Hematopoietic multipotent progenitor cell treated with erythropoietin and hydrocortisone succinate and interleukin-3 and kit ligand, for 6 days (in vitro differentiated cells): ENCODE measurements at regions not wholly inside any gene's neighbourhood (a gene's known extent, or its start where the extent isn't known, plus 50 kb on each side); places are given as distances from the start of the nearest gene placed in this dataset.

ENCODE experiments used
- DNase-seq: peaks from one replicate; pipeline ENCODE4 v3.0.0-alpha.2; 2015

DNA sequence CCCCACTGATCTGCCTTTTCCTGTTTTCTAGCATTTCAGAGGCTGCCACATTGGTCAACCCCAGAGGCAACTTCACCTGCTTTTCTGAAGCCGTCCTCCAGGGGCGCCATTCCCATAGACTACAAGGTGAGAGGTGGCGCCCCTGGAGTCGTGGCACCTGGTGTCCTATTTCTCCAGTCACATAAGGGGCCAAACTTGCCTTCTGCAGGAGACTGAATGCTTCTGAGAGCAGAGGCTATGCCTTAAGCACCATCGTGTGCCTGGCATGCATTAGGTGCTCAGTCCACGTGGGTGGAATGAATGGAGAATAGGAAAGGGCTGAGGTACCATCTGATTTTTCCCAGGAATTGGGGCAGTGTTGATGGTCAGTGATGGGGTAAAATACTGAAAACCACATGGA lies 164.8 kb downstream of the HAPSTR1 start:
- DNase-seq, result peak; percentile 54

DNA sequence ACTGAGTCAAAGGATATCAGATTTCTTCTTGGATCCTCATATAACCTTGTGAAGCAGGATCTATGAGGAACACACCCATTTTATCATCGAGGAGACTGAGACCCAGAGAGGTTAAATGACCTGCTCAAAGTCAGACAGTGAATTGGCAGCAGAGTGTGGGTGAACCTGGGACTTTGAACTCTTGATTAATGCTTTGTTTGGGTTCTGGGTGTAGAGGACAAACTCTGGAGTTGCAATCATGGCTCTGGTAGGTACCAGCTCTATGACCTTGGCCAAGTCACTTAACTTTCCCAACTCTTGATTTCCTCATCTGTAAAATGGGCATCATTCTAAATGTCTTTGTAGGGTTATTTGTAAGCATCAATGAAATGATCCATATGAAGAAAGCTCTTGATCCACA lies 166.4 kb downstream of the HAPSTR1 start:
- no peak for DNase-seq

DNA sequence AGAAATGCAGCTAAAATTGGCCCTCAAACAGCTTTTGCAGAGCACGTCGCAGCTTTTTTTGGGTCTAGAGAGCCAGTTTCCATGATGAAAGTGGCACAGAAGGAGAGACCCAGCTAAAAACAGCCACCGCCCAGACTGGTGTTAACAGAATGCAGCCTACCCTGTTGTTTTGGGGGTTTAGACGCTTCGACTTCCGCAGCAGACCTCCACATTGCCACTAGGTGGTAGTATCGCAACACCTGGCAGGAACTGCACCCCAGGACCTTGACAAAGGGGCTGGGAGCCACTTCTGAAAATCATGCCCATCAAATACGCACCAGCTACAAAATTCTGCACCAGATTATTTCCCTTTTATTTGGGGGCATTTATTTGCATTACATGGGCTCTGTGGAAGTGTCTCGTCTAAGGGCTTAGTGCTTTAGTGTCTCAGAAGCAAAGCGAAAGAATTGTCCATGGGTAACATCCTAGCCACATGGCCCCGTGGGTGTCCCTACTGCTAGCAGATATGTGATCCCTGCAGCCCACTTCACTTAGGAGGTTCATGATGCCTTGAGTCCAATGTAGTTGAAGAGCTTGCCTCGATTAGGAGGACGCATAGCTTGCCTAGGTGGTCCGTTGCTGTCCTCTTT lies 167.1 kb downstream of the HAPSTR1 start:
- peak; percentile 56 for DNase-seq

DNA sequence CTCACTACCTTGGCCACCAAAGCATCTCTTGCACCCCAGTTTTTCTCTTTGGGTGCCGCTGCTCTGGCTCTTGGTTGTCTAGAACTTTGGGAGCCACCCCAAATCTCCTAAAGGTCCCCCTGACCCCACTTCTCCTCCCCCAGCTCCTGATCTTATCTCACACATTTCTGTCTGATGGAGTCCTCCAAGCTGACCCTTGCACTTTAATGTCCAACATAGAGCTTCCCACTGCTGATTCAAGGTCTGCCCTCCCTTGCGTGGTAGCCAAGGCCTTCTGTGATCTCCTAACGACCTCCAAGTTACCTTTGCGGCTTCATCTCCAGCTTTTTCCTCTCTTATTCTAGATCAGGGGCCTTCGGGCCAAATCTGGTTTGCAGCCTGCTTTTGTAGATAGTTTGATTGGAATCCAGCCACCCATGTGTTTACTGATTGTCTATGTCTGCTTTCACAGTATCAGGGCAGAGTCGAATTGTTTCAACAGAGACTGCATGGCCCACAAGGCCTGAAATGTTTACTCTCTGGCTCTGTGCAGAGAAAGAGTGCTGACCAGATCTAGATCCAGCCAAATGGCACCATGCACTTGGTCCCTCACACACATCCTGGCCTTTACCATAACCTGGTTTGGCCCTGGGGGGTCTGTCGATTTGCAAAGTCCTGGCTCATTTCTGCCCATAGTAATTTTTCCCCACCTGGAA lies 168.6 kb downstream of the HAPSTR1 start:
- no peak for DNase-seq

DNA sequence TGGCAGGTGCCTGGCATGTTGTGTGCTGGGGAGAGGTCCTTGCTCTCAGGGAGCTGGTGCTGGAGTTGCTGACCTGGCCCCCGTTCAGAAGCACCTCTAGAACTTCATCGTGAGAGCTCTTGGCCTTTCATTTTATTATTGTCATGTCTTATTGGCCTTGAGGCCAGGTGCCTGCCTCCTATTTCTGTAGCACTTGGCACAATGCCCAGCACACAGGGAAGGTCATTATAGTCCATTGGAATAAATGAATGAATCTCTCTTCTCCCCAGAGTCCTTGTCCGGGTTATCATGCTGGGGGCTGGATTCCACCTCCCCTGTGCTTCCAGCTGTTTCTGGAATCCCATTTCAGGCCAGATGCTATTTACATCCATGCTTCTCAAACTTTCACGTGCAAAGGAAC lies 169.2 kb downstream of the HAPSTR1 start:
- no peak for DNase-seq

GRCh38 chr16:9261376-9261775 lies 169.9 kb downstream of the HAPSTR1 start:
- no peak for DNase-seq

- no peak for DNase-seq
Observed at GRCh38 chr16:9262941-9263715, 171.7 kb downstream of the HAPSTR1 start.

- DNase-seq, result no peak
Observed at GRCh38 chr16:9264067-9264466, 172.6 kb downstream of the HAPSTR1 start.

GRCh38 chr16:9268446-9268845 lies 177.0 kb downstream of the HAPSTR1 start:
- DNase-seq, result no peak

- DNase-seq, result no peak
Observed at GRCh38 chr16:9270424-9270823, 179.0 kb downstream of the HAPSTR1 start.

- DNase-seq, result no peak
Observed at GRCh38 chr16:9270941-9271340, 179.5 kb downstream of the HAPSTR1 start.

- no peak for DNase-seq
Observed at GRCh38 chr16:9271841-9272240, 180.4 kb downstream of the HAPSTR1 start.

DNA sequence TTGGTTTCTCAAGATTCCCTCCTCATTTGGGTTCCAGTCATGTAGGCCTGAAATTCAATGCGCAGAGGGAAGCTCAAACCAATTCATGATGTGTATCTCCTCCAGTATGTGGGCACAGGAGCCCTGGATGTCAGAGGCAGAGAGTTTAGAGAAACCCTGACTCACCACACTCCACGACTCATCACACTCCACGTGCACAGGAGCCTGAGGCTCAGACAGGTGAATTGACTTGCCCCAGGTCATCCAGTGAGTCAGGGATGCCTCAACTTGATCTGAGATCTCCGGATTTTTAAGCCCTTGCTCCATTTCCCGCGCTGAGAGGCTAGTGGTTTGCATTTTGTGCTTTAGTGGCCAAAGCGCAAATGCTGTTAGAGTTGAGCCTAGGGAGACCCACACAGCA lies 183.9 kb downstream of the HAPSTR1 start:
- DNase-seq, result no peak

GRCh38 chr16:9275816-9276354 lies 184.4 kb downstream of the HAPSTR1 start:
- DNase-seq, result no peak

DNA sequence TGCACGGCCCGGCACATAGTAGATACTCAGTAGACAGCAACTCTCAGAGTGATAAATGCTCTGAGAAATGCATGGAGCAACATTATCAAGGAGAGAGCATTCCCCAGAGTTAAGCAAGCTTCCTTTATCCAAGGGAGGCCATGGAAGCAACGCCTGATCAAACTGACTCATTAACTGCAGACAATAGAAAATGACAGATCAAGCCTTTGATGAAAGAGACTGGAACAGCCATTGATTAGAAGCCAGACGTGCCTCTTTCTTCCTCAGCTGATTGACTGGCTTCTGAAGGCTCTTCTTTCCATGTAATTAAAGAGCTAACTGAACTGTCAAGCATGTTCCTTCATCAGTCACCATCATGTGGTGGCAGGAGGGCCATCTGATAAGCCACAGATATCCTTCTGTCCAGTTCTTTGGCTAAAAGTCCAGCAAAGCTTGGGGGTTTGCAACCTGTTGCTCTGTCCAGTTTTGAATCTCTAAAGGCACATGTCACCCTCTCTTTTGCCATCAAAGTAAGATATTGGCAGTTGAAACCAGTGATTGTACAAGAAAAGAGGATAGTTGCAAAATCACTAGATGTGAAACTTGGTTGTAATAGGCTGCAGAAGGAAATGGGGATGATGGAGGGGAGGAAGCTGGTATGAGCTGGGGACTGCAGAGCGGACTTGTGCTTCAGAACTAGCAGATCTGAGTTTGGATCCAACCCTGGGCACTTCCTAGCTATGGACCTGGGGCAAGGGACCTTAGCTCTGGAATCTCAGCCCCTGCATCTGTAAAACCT lies 188.0 kb downstream of the HAPSTR1 start:
- peak; percentile 17 for DNase-seq

DNA sequence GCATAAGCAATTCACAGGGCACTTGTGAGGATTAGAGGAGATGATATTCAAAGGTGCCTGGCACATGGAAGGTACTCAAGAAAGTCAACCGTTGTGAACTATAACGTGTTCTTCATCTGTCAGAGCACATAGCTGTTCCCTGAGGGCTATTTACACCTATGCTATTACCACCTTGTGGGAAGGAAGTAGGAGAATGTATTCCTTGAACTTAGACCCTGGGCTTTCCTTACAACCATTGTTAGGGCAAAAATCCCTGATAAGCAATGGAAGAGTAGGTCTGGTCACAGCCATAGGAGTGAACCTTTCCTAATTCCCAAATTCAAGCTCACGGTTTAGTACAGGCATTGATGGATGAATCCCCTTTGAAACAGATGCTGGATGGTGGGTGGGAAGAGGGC lies 188.6 kb downstream of the HAPSTR1 start:
- no peak for DNase-seq

GRCh38 chr16:9286930-9287329 lies 195.5 kb downstream of the HAPSTR1 start:
- no peak for DNase-seq

GRCh38 chr16:9296271-9296590 lies 204.8 kb downstream of the HAPSTR1 start:
- DNase-seq, result no peak

DNA sequence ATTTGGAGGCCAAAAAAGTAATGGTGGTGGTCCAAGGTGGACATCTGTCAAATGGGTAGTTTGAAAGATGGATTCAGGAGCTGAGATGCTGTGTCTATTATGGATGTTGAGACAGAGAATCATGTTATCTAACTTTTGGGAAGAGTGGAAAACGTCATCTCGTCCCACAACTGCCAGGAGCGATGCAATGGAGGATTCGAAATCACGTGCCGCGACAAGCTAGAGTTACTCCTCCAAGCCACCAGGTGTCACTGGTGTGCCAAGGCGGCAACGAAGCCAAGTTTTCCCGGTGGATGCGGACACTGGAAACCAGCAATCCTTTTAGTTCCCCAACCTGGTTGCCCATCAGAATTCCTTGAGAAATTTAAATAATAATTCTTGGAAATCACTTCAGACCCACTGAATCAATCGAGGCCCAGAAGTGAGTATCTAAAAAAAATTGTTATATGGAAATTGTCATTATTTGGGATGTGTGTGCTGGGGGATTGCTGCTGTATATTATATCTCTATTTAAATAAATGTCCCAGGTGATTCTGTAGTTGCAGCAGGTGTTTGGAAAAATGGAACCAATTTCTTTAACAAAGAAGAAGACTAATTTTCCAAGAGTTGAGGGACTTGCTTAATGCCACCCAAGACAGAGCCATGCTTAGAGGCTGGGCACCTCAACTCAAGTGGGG lies 206.1 kb downstream of the HAPSTR1 start:
- peak; percentile 16 for DNase-seq

GRCh38 chr16:9300252-9300651 lies 208.8 kb downstream of the HAPSTR1 start:
- no peak for DNase-seq

DNA sequence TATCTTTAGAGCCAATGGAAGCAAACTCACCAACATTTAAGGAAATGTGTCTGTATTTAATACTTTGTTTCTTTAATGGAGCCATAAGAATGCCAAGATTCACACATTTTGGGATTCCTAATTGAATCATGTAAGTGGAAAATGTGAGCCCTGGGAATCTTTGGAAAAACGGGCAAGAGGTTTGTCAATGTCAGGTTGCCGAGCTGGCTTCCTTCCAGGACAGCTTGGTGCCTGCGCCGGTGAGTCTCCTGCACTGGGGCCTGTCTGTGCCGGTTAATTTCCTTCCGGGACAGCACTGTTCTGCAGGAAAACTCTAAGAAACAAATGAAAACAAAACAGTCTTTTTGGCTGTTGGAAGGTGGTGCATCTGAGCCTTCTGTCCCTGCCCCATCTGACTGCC lies 210.6 kb downstream of the HAPSTR1 start:
- no peak for DNase-seq

DNA sequence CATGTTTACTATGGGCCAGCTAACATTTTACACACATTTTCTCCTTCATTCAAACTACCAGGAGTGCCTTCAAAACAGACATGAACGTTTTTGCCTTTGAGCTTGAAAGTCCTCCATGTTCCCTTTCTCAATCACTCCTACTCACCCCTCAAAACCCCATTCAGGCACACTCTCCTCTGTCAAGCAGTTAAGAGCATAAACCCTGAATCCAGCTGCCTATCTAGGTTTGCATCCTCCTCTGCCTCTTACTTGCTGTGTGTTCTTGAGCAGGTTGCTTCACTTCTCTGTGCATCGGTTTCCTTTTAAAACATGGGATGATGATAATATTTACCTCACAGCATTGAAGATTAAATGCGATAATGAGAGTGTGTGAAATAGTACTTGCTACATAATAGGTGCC lies 215.3 kb downstream of the HAPSTR1 start:
- DNase-seq, result no peak

DNA sequence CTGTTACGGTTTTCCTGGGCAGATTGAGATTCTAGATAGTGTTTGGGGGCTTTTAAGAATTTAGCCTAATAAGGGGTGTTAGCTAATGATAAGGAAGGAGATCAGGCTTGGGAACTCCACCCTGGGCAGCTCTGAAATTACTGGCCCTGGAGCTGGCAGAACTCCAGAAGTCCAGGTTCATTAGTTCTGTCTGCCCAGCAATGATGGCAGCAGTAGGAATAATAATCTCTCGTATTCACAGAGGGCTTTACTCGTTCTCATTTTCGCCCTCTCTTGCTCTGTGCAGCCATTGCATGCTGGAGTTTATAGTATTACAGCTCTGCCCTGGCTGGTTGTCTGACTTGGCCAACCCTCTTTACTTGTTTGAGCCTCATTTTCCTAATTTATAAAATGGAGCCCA lies 216.0 kb downstream of the HAPSTR1 start:
- no peak for DNase-seq
